ENCODE measurements at regions not wholly inside any gene's neighbourhood (a gene's known extent, or its start where the extent isn't known, plus 50 kb on each side); places are given as distances from the start of the nearest gene placed in this dataset.

- DNase-seq (ENCODE audit: low spot score): no peak
- no peak for TF ChIP-seq RELA (CRISPR knock-in tag; IDR thresholded peaks at IDR 0.05; ENCODE audit: borderline replicate concordance)
- no peak for TF ChIP-seq GRHL2 (CRISPR knock-in tag; IDR thresholded peaks at IDR 0.05; ENCODE audit: insufficient replicate concordance, severe bottlenecking)
- no peak for TF ChIP-seq FOXJ3 (CRISPR knock-in tag; IDR thresholded peaks at IDR 0.05; ENCODE audit: borderline replicate concordance)
- TF ChIP-seq ARID4B (CRISPR knock-in tag; IDR thresholded peaks at IDR 0.05; ENCODE audit: borderline replicate concordance): no peak
- no peak for TF ChIP-seq PREB (CRISPR knock-in tag; IDR thresholded peaks at IDR 0.05; ENCODE audit: borderline replicate concordance)
- TF ChIP-seq AR (CRISPR knock-in tag; IDR thresholded peaks at IDR 0.05): no peak
- TF ChIP-seq MAX (CRISPR knock-in tag; IDR thresholded peaks at IDR 0.05): no peak
- no peak for TF ChIP-seq E2F4 (CRISPR knock-in tag; IDR thresholded peaks at IDR 0.05; ENCODE audit: borderline replicate concordance, low read depth)
- TF ChIP-seq ZBTB43 (CRISPR knock-in tag; IDR thresholded peaks at IDR 0.05): no peak
- no peak for TF ChIP-seq USF1 (CRISPR knock-in tag; IDR thresholded peaks at IDR 0.05)
- no peak for TF ChIP-seq NFE2L1 (CRISPR knock-in tag; IDR thresholded peaks at IDR 0.05)
- no peak for TF ChIP-seq PRRX2 (CRISPR knock-in tag; IDR thresholded peaks at IDR 0.05)
- TF ChIP-seq EMX1 (CRISPR knock-in tag; IDR thresholded peaks at IDR 0.05): no peak
- no peak for TF ChIP-seq ZMAT4 (CRISPR knock-in tag; IDR thresholded peaks at IDR 0.05)
- no peak for TF ChIP-seq MLX (CRISPR knock-in tag; IDR thresholded peaks at IDR 0.05)
- TF ChIP-seq ZNF232 (CRISPR knock-in tag; IDR thresholded peaks at IDR 0.05): no peak
- no peak for TF ChIP-seq CDX4 (CRISPR knock-in tag; IDR thresholded peaks at IDR 0.05; ENCODE audit: borderline replicate concordance)
- TF ChIP-seq ESRRA (CRISPR knock-in tag; IDR thresholded peaks at IDR 0.05; ENCODE audit: borderline replicate concordance): no peak
- TF ChIP-seq ZNF281 (CRISPR knock-in tag; IDR thresholded peaks at IDR 0.05): no peak
- Mint-ChIP-seq H3K4me3 (no peak overlapping the region), H3K9me3 (peaks cover 36% of the 10 kb centered on the region), H3K27me3 (ENCODE audit: low read depth) (no peaks in the 10 kb centered on the region), H3K36me3 (peaks cover 37% of the 10 kb centered on the region), H3K27ac (no peak overlapping the region), H3K4me1 (peaks cover 23% of the 10 kb centered on the region)
- no peak; the same call in 1 of the 2 replicates for ATAC-seq
- CTCF ChIA-PET: interaction anchor here (1.2 kb wide), 1 partner anchor 65 kb away, joined by 4 read pairs; no protein-coding TSS in a partner anchor
- POLR2A ChIA-PET: no interaction called here
These were observed 272.6 kb upstream of the NPSR1 start for GRCh38 chr7:34385384-34385783.
